ENCODE measurements at regions not wholly inside any gene's neighbourhood (a gene's known extent, or its start where the extent isn't known, plus 50 kb on each side); places are given as distances from the start of the nearest gene placed in this dataset.

DNA sequence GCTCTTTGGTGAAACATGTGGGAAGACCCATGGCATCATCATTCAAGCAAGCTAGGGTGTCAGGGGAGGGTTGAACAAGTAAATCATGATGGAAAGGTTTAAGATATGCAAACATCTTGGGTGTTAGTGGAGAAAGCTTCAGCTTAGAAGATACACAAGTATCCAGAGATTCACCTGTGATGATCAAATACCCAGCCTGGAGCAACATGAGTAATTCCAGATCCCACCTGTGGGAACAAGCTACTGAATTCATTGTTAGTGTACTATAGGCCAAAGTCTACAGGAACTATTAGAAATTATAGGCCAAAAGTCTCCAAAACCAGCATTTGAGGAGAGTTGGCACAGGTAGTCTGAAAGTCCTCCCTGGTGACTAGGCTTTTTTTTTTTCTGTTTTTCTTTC lies 499.9 kb downstream of the NUF2 start:
- ATAC-seq, result no peak

DNA sequence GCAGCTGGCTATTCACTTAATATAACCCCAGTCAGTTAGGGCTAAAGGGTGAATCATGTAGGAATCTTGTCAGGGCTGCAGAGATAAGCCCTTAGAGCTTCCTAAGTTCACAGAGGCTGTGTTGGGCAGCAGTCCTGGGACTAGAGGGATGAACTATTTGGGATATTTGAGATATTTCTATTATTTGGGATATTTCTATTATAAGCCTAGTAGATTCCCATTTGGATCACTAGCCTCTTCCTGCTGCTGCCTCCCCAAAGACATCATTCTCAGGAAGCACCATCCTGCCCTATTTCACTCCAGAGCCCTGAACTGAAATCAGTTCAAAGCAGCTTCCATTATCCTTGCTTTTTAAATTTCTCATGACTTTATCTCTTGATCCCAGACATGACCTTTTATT lies 501.3 kb downstream of the NUF2 start:
- ATAC-seq, result no peak

DNA sequence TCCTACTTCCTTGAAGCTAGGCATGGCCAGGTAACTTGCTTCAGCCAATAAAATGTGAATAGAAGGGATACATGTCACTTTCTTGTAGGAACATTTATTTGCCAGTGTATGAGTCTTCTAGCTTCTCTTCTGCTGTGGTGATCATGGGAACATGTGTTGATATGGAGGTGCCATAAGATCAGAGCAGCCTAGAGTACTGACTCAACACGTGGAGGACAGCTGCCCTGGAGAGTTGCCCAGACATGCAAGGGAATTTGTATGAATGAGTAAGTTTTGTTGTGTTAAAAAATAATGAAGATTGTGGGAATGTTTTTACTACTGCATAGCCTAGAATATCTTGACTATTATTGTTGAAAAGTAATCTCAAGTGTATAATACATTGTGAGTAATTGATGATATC lies 502.3 kb downstream of the NUF2 start:
- ATAC-seq, result no peak

DNA sequence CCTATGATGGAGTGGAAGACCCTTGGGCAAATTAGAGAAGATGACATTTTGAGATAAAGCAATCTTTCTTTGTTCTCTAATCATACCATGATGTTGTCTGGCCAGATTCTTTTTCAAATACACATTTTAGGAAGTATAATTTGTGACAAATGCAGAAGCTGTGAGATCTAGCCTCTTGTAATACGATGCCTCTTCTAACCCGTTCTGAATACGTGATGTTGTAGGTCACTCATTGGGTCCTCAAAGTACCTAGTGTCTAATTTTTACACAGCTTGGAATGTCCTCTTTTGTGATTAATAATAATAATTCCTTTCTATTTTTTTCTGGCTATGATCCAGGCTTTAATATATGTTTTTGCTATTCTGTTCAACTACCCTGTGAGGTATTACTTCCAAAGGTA lies 502.7 kb downstream of the NUF2 start:
- no peak for ATAC-seq

DNA sequence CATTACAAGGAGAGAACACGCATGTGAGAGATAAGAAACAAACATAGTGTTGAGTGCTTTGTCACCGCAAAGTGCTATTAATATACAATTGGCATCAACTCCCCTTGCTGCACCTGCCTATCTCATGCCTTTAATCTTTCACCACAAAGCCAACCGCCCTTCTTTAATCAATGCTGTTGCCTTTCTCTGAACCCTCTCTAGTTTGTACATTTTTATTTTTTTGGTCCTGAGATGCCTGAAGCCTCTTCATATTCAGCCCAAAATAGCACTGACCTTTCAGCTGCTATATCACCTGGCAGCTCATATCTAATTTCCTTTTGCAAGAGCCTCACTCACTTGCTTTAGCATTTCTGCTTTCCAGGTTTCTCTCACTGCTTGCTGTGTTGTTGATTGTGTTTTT lies 504.7 kb downstream of the NUF2 start:
- ATAC-seq, result no peak

DNA sequence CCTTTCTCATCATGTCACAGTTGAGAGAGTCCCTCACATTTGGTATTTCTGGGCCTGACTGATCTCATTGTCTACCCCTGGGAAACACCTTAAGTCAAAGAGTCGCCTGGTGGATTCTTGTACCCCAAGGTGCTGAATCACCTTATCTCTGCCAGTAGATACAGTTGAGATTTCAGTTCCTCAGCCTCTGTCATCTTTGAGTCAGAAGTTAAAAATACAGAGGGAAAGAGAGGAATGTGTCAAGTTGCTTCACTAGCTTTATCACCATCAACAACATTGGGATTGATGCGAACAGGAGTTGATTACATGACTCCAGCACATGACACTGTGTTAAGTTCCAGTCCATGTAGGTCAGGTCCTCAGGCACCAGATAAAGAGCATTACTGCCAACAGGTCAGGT lies 513.0 kb downstream of the NUF2 start:
- ATAC-seq, result no peak

DNA sequence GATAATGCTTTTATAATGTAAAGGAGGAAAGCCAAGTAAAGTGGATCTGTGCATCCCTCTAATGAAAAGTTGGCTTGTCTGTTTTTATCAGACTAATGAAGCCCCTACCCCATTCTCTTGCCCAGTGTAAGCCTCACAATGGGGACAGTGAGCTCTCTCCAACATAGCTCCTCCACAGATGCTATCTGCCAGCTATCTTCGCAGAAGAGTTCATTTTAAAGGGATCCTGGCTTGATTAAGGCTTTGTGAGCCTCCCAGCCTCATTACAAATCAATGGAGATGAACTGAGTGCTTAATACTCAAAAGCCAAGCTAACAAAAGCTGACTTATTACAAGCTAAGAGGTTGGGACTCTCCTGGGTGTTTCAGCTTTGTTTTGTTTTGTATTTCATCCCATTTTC lies 514.7 kb downstream of the NUF2 start:
- ATAC-seq, result no peak

DNA sequence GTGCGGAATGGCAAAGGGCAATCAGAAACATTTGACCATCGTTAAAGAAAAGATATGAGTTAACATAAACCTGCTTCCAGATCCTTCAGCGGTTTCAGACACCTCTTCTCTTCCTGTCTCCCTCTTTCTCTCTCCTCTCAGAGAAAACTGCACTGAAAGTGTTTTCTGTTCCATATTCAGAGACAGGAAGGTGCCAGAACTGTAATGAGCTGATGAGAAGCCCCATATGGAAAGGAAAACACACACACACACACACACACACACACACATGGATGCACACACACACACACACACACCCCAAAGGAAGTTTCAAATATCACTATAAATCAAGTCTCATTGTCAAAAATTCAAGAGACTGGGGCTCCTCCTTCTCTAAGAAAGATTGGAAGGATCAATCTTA lies 515.5 kb downstream of the NUF2 start:
- no peak for ATAC-seq

DNA sequence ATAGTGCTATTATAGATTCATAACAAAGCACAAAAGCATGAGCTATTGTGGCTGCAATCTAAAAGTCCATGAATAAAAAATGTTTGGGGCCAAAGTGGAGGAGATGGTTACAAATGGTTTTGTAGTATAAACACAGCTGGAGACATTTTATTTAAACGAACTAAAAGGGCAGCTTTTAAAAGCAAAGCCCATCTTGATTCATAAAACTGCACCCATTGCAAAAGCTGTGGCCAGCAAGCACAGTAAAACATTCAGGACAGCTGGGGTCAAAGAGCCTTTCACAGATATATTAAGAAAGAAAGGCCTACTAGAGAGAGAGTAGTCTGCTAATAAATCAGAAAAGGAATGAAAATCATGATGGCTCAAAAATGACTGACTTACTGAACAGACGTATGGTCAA lies 520.8 kb downstream of the NUF2 start:
- no peak for ATAC-seq

DNA sequence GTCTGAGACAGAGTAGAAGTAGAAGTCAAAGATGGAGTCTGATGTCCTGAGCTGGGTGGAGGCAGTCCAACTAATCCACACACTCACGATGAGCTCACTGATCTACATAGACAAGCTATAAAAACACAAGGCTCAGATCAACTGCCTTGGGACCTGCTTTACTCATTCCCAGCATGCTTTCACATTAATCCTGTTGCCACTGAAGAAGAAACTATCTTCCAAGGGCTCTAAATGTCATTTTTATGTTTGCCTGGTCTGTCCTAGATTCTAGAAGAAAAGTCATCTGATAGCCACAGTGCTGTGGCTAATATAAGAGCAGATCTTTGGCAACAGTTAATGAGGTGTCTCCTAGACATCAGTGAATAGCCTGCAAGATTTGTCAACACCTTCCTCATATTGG lies 522.7 kb downstream of the NUF2 start:
- no peak for ATAC-seq

DNA sequence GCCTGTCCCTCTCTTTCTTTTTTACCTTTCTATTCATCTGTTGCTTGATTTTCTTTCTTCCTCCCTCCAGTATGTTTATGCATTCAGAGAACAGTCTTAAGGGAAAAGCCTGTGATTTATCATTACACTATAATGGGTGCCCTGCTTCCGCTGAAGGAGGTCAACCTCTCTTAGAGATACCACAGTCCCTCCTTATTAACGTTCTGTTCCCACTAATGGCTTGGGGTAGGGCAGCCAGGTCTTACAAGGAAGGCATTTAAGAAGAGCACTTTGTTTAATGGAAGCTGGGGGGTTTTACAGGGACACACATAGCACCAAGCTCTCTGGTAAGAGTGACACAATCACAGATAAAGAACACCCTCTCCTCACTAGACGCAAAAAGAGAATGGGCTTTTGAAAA lies 523.5 kb downstream of the NUF2 start:
- no peak for ATAC-seq

DNA sequence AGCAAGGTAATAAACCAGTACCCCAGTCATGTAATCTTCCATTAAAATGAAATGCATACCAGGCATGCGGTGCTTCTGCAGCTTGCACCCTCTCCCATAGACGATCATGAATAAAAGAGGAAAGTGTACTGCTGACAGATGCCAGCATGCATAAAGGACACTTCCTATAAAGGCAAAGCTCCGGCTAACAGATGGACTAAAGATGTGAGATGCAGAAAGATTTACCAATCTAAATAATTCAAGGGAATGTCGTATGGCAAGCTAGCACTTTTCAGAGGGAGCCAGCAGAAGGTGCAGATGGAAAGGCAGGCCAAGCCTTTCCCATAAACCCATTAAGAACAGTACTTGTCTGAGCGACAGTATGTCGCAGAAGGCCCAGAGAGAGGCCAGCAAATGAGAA lies 542.0 kb downstream of the NUF2 start:
- ATAC-seq, result no peak

DNA sequence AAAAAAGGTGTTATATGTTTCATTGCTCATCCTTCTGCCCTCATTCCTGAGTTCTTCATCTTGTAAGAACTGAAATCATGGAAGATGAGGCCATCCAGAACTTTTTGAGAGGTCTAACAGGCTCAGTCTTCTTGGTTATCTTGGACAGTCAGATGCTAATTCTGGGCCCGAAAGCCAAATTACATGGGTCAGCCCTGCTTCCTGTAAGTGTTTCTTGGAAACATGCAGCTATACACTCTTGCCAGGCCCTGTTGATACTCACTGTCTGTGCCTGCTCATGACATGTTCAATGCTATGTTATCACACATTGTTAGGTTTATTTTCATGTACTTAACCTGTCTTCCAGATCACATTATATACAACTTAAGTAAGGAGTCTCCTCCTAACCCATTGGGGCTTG lies 542.5 kb downstream of the NUF2 start:
- ATAC-seq, result no peak

DNA sequence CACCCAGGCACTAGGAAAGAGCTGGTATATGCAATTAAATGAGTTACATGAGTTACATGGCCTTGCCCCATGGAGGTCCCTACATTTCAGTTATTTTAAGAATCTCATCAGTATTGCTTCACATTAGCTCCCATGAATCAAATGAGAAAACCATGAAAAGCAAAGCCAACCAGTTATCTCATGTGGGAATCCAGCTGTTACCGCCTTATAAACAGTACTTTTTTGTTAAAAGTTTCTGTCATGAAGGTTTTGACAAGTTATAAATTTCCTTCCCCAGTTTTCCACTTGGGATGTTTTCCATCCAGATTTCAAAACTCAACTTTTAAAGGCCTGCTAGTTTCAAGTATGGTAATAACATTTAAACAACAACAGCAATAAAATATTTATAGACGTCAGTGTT lies 544.8 kb downstream of the NUF2 start:
- ATAC-seq, result no peak

DNA sequence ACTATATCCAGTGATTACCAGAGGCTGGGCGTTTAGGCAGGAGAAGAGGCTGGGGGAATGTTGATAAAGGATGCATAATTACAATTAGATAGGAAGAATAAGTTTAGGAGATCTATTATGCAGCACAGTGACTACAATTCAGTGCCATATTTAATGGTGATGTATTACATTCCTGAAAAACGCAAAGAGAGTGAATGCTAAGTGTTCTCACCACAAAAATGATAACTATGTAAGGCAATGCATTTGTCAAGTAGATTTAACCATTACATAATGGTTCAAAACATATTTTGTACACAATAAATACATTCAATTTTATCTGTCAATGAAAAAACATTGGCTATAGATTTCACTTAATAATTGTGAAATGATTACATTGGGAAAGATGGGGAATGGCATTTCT lies 548.9 kb downstream of the NUF2 start:
- no peak for ATAC-seq

DNA sequence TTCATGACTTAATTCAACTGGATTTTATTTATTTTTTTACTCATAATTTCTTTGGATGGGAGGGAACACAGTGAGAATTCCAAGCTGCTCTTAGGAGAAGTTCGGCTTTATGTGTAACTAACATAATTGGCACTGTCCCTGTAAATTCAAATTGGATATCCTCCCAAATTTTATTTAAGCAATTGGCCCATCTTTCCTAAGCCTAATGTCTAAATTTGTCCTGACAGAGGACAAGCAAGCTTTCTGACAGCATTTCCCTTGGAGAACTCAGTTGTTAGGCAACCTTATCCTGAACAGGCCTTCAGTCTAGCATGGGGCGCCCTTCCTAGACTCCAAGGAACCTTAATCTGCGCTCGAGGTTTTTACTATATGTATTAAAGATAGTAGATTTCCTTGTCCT lies 550.3 kb downstream of the NUF2 start:
- no peak for ATAC-seq

DNA sequence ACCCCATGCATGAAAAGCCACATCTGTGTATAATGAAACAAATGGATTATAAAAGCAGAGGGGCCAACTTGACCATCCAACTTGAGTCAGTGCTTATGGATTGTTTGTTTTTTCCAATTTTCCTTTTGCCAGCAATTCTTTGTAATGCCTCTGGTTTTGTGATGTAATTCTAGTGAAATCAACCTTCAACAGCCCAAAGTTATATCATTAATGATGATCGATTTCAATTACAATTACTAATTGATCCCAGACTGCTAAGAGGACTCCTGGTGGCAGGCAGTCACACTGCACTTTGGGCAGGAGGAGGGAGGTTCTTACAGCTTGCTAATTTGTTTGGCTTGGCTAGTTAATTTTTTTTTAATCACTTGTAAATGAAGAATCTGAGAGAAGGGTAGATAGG lies 552.3 kb downstream of the NUF2 start:
- no peak for ATAC-seq

DNA sequence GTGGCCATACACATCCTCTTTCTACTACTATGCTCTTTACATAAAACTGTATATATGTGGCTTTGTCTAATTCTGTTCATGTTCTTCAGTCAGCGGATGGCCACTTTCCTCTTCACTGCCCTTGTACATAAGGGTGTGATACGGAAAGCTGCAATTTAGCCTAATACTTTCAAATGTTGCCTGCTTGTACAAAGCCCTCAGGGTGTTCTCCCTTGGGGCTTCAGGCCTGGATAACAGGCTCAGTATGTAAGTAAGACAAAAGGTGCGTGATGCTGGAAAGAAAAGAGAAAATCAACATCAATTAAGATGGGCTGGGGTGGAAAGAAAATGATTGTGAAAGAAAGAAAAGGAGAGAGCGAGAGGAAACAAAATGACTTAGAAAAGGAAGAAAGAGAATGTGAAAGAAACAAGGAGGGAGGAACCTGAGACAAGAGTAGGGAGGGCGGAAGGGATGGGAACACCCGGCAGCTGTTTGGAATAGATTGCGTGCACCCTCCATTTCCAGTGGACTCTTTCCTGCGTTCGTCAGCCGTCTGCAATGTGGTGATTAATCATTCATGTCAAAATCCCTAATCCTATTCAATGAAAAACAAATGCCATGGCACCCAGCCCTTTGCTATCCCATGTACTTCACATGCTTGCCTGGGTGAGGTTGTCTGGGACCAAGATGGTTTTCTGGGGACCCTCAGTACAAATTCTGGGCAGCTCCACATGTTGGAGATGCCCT lies 553.6 kb downstream of the NUF2 start:
- peak; percentile 72 for ATAC-seq

DNA sequence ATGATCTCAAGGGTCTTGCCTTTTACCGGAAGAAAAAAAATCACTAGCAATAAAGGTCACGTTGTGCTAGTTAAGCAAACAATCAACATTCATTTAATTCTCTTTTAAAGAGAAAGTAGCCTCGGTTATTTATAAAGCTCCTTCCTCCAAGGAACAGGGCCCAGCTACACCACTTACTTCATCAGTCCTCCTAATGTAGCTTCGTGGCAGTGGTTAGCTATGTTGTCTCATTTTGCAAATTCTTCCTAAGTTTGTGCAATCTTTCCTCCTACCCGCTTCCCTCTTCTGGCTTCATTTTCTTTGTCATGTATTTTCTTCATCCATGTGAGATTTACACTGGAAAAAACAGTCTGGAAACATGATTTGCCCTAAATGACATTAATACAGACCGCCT lies 554.2 kb downstream of the NUF2 start:
- no peak for ATAC-seq

DNA sequence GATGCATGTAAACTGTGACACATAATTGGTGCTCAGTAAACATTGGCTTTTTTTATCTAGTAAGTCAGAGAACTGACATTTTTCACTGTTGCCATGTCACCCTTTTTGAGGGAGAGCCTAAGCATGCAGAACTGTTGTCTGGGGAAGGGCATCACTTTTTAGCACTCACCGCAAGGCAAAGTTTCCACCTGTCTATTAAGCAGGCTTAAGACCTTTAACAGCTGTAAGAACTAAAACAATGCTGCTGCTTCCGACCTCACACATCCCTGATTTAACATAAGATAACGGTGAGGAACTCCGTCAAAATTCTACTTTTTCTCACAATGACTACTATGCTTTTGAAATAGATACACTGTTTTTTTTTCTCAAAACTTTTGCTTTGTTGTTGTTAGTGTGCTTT lies 554.8 kb downstream of the NUF2 start:
- no peak for ATAC-seq

DNA sequence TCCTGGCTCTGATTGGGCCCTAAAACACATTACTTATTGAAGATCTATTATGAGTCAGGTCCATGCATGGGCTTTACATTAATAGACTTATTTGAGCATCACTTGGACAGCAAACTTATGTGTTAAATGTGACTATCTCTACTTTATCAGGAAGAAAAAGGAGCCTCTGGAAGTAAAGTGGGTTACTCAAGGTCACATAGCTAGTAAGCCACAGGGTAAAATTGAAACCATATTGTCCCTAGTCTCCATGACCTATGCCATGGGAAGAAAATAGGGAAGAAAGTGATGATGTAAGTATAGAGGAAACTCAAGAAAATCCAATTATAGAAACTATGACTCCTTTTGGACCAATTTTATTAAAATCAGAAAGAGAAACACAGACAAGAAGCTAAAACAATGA lies 555.3 kb downstream of the NUF2 start:
- ATAC-seq, result no peak

DNA sequence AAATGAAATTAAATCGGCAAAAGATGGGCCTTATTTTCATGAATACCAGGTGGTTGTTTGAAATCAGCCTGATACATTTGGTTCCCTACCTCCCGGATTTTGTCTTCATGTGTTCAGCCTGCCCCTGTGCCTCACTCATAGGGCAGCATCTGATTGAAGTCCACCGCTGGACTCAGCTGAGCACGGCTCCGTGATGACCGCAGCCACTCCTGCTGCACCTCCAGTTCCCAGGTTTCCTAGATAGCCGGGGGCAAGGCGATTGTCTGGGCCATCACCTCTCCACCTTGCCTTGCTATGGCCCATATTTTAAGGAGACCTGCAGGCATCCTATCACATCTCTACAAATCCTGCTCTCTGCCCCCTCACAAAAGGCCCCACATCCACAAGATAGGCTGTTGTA lies 563.8 kb downstream of the NUF2 start:
- no peak for ATAC-seq

DNA sequence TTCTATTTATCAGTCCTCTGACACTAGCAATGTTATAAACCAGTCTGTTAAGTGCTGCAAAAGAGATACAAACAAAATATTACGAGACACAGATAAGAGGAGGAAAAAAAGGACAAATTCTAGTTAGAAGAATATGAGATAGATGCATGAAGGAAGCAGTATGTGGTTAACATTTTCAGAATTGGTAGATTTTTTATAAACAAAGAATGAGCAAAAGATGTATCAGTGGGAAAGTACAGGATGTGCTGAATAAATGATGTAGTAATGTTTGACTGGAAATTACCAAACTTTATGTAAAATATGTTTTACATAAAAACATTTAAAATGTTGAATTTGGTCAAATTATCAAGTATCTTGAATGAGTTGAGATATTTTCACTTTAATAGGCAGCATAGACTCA lies 574.2 kb downstream of the NUF2 start:
- ATAC-seq, result no peak

DNA sequence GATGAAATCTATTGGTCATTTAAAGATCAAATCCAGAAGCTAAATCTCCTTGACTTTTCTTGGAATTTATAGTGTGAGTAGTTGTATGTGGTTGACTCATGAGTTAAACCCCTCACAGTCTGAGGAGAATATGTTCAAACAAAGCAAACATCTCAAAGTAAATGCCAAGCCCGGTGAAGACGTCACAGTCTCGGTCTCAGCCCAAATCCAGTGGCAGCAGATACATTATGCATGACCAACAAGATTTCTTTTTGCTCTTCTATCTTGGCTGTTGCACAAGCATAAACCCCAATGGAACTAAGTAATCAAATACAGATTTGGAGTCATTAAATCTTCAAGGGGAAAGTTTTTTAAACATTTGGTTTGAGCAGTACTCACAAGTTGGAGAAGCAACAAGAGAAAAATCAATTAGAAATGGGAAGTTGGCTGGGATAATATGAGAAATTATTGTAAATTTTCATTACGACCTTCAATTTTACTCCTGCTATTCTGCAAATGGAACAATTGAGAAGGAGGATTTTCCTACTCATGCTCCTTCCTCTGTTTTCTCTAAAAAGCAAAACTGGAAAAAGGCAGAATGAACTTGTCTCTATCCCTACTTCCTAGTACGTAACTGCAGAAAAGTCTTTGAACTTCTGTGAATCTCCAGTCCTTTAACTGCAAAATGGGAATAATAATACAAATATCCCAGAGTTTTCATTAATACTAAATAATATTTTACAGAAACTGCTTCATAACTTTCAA lies 575.8 kb downstream of the NUF2 start:
- ATAC-seq, result no peak

DNA sequence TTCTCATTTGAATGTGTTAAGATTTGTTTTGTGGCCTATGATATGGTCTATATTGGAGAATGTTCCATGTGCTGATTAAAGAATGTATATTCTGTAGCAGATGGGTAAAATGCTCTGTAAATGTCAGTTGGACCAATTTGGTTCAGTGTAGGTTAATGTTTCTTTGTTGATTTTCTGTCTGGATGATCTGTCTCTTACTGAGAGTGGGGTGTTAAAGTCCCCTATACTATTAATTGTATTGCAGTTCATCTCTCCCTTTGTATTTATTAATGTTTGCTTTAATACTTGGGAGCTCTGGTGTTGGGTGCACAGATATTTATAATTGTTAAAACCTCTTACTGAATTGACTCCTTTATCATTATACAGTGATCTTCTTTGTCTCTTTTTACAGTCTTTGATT lies 584.5 kb downstream of the NUF2 start:
- ATAC-seq, result no peak

All from esophagus mucosa (tissue), 1 donor.